ENCODE measurements at regions not wholly inside any gene's neighbourhood (a gene's known extent, or its start where the extent isn't known, plus 50 kb on each side); places are given as distances from the start of the nearest gene placed in this dataset.

- TF ChIP-seq, protein P1, sequence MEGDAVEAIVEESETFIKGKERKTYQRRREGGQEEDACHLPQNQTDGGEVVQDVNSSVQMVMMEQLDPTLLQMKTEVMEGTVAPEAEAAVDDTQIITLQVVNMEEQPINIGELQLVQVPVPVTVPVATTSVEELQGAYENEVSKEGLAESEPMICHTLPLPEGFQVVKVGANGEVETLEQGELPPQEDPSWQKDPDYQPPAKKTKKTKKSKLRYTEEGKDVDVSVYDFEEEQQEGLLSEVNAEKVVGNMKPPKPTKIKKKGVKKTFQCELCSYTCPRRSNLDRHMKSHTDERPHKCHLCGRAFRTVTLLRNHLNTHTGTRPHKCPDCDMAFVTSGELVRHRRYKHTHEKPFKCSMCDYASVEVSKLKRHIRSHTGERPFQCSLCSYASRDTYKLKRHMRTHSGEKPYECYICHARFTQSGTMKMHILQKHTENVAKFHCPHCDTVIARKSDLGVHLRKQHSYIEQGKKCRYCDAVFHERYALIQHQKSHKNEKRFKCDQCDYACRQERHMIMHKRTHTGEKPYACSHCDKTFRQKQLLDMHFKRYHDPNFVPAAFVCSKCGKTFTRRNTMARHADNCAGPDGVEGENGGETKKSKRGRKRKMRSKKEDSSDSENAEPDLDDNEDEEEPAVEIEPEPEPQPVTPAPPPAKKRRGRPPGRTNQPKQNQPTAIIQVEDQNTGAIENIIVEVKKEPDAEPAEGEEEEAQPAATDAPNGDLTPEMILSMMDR (IDR thresholded peaks at IDR 0.05), result no peak
- no peak for TF ChIP-seq POLR2AphosphoS5 (IDR thresholded peaks at IDR 0.05)
Measured at GRCh38 chr16:60882816-60883215, 1153.4 kb downstream of the CDH8 start.

Data from stomach (tissue), 4 donors.